Naive thymus-derived CD4-positive, alpha-beta T cell (primary cell): ENCODE measurements at regions not wholly inside any gene's neighbourhood (a gene's known extent, or its start where the extent isn't known, plus 50 kb on each side); places are given as distances from the start of the nearest gene placed in this dataset.

Experiments
- ATAC-seq: fragments of 150-1000 bp; cut with Tn5 transposase; 2 replicates; pipeline ENCODE4 v1.10.0; 2021; ENCODE audit warnings: mild to moderate bottlenecking, moderate library complexity
- CTCF ChIA-PET: fragments of 350-600 bp; sonication (Branson Sonifier 250); formaldehyde crosslinking; loops from one replicate; lab custom pipeline; 2021; ENCODE audit warnings: antibody characterized with exemption; lab: Charles Lee
- POLR2A ChIA-PET: fragments of 350-600 bp; sonication (Branson Sonifier 250); formaldehyde crosslinking; loops from one replicate; lab custom pipeline; 2021; ENCODE audit warnings: antibody characterized with exemption, inconsistent platforms; lab: Charles Lee
- DNase-seq, 9 donors: peaks; one replicate each; pipeline versions ENCODE4 v3.0.0 to v3.0.0-alpha.2; 2020 to 2022; ENCODE audit warnings: mixed read lengths in 1 of 9
- H3K27ac ChIP-seq: one replicate; pipeline ENCODE4 v1.7.0; 2013; ENCODE audit warnings: mild to moderate bottlenecking, low read depth, low read length, moderate library complexity
- H3K27me3 ChIP-seq, 2 donors: one replicate each; pipeline ENCODE4 v1.7.0; 2013; ENCODE audit warnings: low read length in 2 of 2, mild to moderate bottlenecking in 2 of 2, moderate library complexity in 2 of 2; ENCODE audit not compliant: control insufficient read depth in 2 of 2, insufficient read depth in 2 of 2
- H3K36me3 ChIP-seq, 3 experiments: 1 replicate in 2 of 3; 2 replicates in 1 of 3; pipeline ENCODE4 v1.7.0; 2013; ENCODE audit warnings: low read length in 3 of 3, mild to moderate bottlenecking in 3 of 3, moderate library complexity in 1 of 3; ENCODE audit not compliant: insufficient read depth in 3 of 3, control insufficient read depth in 2 of 3
- H3K4me1 ChIP-seq, 2 donors: one replicate each; pipeline ENCODE4 v1.7.0; 2013; ENCODE audit warnings: low read length in 2 of 2, mild to moderate bottlenecking in 2 of 2, moderate library complexity in 1 of 2; ENCODE audit not compliant: control insufficient read depth in 2 of 2, insufficient read depth in 2 of 2
- H3K4me3 ChIP-seq: 2 replicates; pipeline ENCODE4 v1.7.0; 2013; ENCODE audit warnings: mild to moderate bottlenecking, low read length
- H3K9me3 ChIP-seq, 3 experiments: 1 replicate in 2 of 3; 2 replicates in 1 of 3; pipeline ENCODE4 v1.7.0; 2013; ENCODE audit warnings: low read length in 3 of 3; ENCODE audit not compliant: control insufficient read depth in 2 of 3
- H3K27ac Mint-ChIP-seq, 9 donors: one replicate each; pipeline ENCODE4 v1.8.0; 2020 to 2022; ENCODE audit warnings: mixed read lengths in 9 of 9, mild to moderate bottlenecking in 8 of 9, moderate library complexity in 5 of 9, inconsistent platforms in 2 of 9
- H3K27me3 Mint-ChIP-seq, 5 donors: one replicate each; pipeline ENCODE4 v1.8.0; 2021 to 2022; ENCODE audit warnings: mixed read lengths in 5 of 5, mild to moderate bottlenecking in 1 of 5
- H3K36me3 Mint-ChIP-seq, 5 donors: one replicate each; pipeline ENCODE4 v1.8.0; 2020 to 2022; ENCODE audit warnings: mixed read lengths in 5 of 5, mild to moderate bottlenecking in 3 of 5, inconsistent platforms in 1 of 5
- H3K4me1 Mint-ChIP-seq, 7 donors: one replicate each; pipeline ENCODE4 v1.8.0; 2020 to 2022; ENCODE audit warnings: mixed read lengths in 7 of 7, mild to moderate bottlenecking in 3 of 7, inconsistent platforms in 1 of 7
- H3K4me3 Mint-ChIP-seq, 10 donors: one replicate each; pipeline ENCODE4 v1.8.0; 2020 to 2022; ENCODE audit warnings: mild to moderate bottlenecking in 10 of 10, mixed read lengths in 10 of 10, moderate library complexity in 6 of 10, inconsistent platforms in 2 of 10
- H3K9me3 Mint-ChIP-seq, 11 donors: one replicate each; pipeline ENCODE4 v1.8.0; 2020 to 2022; ENCODE audit warnings: mixed read lengths in 11 of 11, mild to moderate bottlenecking in 4 of 11, inconsistent platforms in 1 of 11, moderate library complexity in 1 of 11
- intact Hi-C, 2 donors: fragments of 100-400 bp; cut with micrococcal nuclease; formaldehyde crosslinking; loops; one replicate each; pipeline ENCODE4 v1.15.1; 2023

DNA sequence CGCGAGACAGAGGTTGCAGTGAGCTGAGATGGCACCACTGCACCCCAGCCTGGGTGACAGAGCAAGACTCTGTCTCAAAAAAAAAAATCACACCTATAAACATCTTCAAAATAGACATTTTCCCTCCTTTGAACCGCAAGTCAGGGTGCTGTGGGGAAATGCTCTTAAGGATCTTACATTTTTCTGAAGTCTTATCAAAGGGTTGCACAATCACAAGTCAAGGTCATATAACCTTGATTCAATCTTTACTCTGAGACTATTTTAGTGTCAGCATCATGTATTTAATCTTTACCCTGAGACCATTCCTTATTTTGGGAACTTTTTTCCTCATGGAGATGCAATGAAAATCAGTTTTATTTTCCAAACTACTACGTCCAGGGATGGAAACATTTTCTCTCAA is 62.8 kb upstream of the RANBP3L start:
- Histone ChIP-seq H3K9me3 (no peaks in the 10 kb centered on the region), H3K27me3 (no peaks in the 10 kb centered on the region), H3K27ac (no peak overlapping the region), H3K36me3 (no peaks in the 10 kb centered on the region), H3K4me3 (no peak overlapping the region), H3K4me1 (no peaks in the 10 kb centered on the region)
- H3K36me3 Mint-ChIP-seq = peaks cover 0 to 2% (median 0%) of the 10 kb centered on the region in 5 donors
- peaks cover 0 to 5% (median 0%) of the 10 kb centered on the region in 5 donors for H3K27me3 Mint-ChIP-seq
- no peak for DNase-seq
- ATAC-seq = no peak
- ChIA-PET CTCF (no interaction called here), POLR2A (no interaction called here)
- peaks cover 0 to 2% (median 0%) of the 10 kb centered on the region in 11 donors for H3K9me3 Mint-ChIP-seq
- no peak overlapping the region for H3K4me3 Mint-ChIP-seq
- H3K27ac Mint-ChIP-seq = no peak overlapping the region
- intact Hi-C loops = no loop called here
- peaks cover 0 to 16% (median 0%) of the 10 kb centered on the region in 7 donors for H3K4me1 Mint-ChIP-seq

DNA sequence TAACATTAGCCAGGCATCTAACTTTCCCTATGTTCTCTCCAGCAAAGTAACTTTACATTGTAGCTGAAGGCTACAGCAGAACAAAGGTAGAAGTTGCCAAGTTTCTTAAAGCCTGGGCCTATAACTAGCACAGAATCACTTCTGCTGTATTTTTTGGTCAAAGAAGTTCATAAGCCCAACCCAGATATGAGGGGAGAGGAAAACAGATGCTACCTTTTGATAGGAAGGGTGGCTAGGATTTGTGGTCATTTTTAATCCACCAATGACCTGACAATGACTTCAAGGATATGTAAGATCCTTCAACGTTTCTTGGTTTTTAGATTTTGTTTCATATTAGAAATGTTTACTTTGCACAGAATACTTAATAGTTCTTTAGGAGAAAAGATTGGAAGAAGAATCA is 64.2 kb upstream of the RANBP3L start:
- DNase-seq (no peak), ATAC-seq (no peak)
- H3K27me3 ChIP-seq = no peaks in the 10 kb centered on the region
- H3K9me3 Mint-ChIP-seq = peaks cover 0 to 5% (median 0%) of the 10 kb centered on the region in 11 donors
- no peak overlapping the region for H3K4me3 ChIP-seq
- no peaks in the 10 kb centered on the region for H3K4me1 ChIP-seq
- intact Hi-C loops = no loop called here
- no peaks in the 10 kb centered on the region for H3K36me3 ChIP-seq
- no peak overlapping the region for H3K27ac ChIP-seq
- peaks cover 0 to 2% (median 0%) of the 10 kb centered on the region in 5 donors for H3K36me3 Mint-ChIP-seq
- peaks cover 0 to 7% (median 4%) of the 10 kb centered on the region in 5 donors for H3K27me3 Mint-ChIP-seq
- no peak overlapping the region for H3K4me3 Mint-ChIP-seq
- peaks cover 0 to 6% (median 0%) of the 10 kb centered on the region in 7 donors for H3K4me1 Mint-ChIP-seq
- ChIA-PET CTCF (no interaction called here), POLR2A (no interaction called here)
- H3K27ac Mint-ChIP-seq = no peak overlapping the region
- no peaks in the 10 kb centered on the region for H3K9me3 ChIP-seq

- no peak for ATAC-seq
- H3K9me3 ChIP-seq = no peaks in the 10 kb centered on the region
- ChIA-PET POLR2A (no interaction called here), CTCF (no interaction called here)
- H3K36me3 ChIP-seq = no peaks in the 10 kb centered on the region
- peaks cover 0 to 6% (median 0%) of the 10 kb centered on the region in 7 donors for H3K4me1 Mint-ChIP-seq
- no peak overlapping the region for H3K27ac ChIP-seq
- peaks cover 0 to 5% (median 0%) of the 10 kb centered on the region in 11 donors for H3K9me3 Mint-ChIP-seq
- H3K4me3 ChIP-seq = no peak overlapping the region
- no peak for DNase-seq
- peaks cover 0 to 13% (median 4%) of the 10 kb centered on the region in 5 donors for H3K27me3 Mint-ChIP-seq
- peaks cover 0 to 2% (median 0%) of the 10 kb centered on the region in 5 donors for H3K36me3 Mint-ChIP-seq
- intact Hi-C loops = no loop called here
- H3K27me3 ChIP-seq = no peaks in the 10 kb centered on the region
- no peaks in the 10 kb centered on the region for H3K4me1 ChIP-seq
- H3K4me3 Mint-ChIP-seq = no peak overlapping the region
- H3K27ac Mint-ChIP-seq = no peak overlapping the region
Observed at GRCh38 chr5:36366883-36367282, 65.2 kb upstream of the RANBP3L start.

- peaks cover 0 to 5% (median 0%) of the 10 kb centered on the region in 11 donors for H3K9me3 Mint-ChIP-seq
- Histone ChIP-seq H3K9me3 (no peaks in the 10 kb centered on the region), H3K4me3 (no peak overlapping the region), H3K36me3 (no peaks in the 10 kb centered on the region), H3K27me3 (no peaks in the 10 kb centered on the region), H3K27ac (no peak overlapping the region), H3K4me1 (no peaks in the 10 kb centered on the region)
- POLR2A ChIA-PET = no interaction called here
- peaks cover 0 to 2% (median 0%) of the 10 kb centered on the region in 5 donors for H3K36me3 Mint-ChIP-seq
- peaks cover 0 to 13% (median 4%) of the 10 kb centered on the region in 5 donors for H3K27me3 Mint-ChIP-seq
- DNase-seq (no peak), ATAC-seq (no peak)
- H3K4me3 Mint-ChIP-seq = no peak overlapping the region
- no peak overlapping the region for H3K27ac Mint-ChIP-seq
- H3K4me1 Mint-ChIP-seq = peaks cover 0 to 6% (median 0%) of the 10 kb centered on the region in 7 donors
- CTCF ChIA-PET = no interaction called here
- intact Hi-C loops = no loop called here
Observed at GRCh38 chr5:36367524-36367923, 65.8 kb upstream of the RANBP3L start.

DNA sequence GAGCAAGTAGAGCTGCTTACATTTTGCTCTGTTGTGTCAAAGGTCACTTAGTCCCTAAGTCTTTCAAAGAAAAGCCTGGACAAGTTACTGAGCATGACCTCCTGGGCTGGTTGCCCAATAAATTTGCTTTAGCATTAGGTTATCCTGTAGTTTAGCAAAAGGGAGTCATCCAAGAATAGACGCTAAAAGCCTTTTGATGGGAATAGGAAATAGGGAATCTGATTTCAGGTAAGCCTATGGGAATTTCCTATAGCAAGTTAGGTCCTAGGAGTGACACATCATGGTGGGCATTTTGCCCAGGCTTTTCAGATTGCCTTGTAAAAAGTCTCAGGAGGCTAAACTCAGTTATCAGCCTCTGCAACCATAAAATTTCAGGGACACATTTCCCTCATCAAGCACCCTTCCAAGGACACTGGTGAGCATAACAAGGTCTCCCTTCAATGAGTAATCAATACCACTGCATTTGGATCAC is 67.6 kb upstream of the RANBP3L start:
- no peak for ATAC-seq
- H3K4me3 ChIP-seq = no peak overlapping the region
- CTCF ChIA-PET = no interaction called here
- no peaks in the 10 kb centered on the region for H3K4me1 ChIP-seq
- H3K9me3 Mint-ChIP-seq = peaks cover 0 to 5% (median 0%) of the 10 kb centered on the region in 11 donors
- POLR2A ChIA-PET = no interaction called here
- no peaks in the 10 kb centered on the region for H3K27me3 ChIP-seq
- intact Hi-C loops = no loop called here
- H3K27ac ChIP-seq = no peak overlapping the region
- H3K27ac Mint-ChIP-seq = no peak overlapping the region
- no peak for DNase-seq
- no peaks in the 10 kb centered on the region for H3K9me3 ChIP-seq
- no peaks in the 10 kb centered on the region for H3K36me3 ChIP-seq
- peaks cover 0 to 13% (median 5%) of the 10 kb centered on the region in 5 donors for H3K27me3 Mint-ChIP-seq
- H3K4me1 Mint-ChIP-seq = peaks cover 0 to 6% (median 0%) of the 10 kb centered on the region in 7 donors
- peaks cover 0 to 2% (median 0%) of the 10 kb centered on the region in 5 donors for H3K36me3 Mint-ChIP-seq
- no peak overlapping the region for H3K4me3 Mint-ChIP-seq

DNA sequence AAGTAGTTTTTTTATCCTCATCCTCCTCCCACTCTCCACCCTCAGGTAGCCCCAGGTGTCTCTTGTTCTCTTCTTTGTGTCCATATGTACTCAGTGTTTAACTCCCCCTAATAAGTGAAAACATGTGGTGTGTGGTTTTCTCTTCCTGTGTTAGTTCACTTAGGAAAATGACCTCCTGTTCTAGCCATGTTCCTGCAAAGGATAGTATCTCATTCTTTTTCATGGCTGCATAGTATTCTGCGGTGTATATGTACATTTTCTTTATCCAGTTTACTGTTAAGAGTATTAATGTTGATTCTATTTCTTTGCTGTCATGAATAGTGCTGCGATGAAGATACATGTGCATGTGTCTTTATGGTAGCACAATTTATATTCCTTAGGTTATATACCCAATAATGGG is 68.4 kb upstream of the RANBP3L start:
- Histone ChIP-seq H3K36me3 (no peaks in the 10 kb centered on the region), H3K4me3 (no peak overlapping the region), H3K27me3 (no peaks in the 10 kb centered on the region), H3K27ac (no peak overlapping the region), H3K4me1 (no peaks in the 10 kb centered on the region), H3K9me3 (no peaks in the 10 kb centered on the region)
- DNase-seq (no peak), ATAC-seq (no peak)
- H3K4me1 Mint-ChIP-seq = peaks cover 0 to 5% (median 0%) of the 10 kb centered on the region in 7 donors
- intact Hi-C loops = no loop called here
- ChIA-PET POLR2A (no interaction called here), CTCF (no interaction called here)
- H3K4me3 Mint-ChIP-seq = no peak overlapping the region
- peaks cover 0 to 5% (median 0%) of the 10 kb centered on the region in 11 donors for H3K9me3 Mint-ChIP-seq
- peaks cover 0 to 13% (median 5%) of the 10 kb centered on the region in 5 donors for H3K27me3 Mint-ChIP-seq
- no peaks in the 10 kb centered on the region for H3K36me3 Mint-ChIP-seq
- no peak overlapping the region for H3K27ac Mint-ChIP-seq

GRCh38 chr5:36371366-36371765 is 69.7 kb upstream of the RANBP3L start:
- ChIA-PET CTCF (no interaction called here), POLR2A (no interaction called here)
- no peak overlapping the region for H3K4me3 Mint-ChIP-seq
- H3K27me3 Mint-ChIP-seq = peaks cover 0 to 13% (median 5%) of the 10 kb centered on the region in 5 donors
- Histone ChIP-seq H3K4me3 (no peak overlapping the region), H3K36me3 (no peaks in the 10 kb centered on the region), H3K27me3 (no peaks in the 10 kb centered on the region), H3K9me3 (no peaks in the 10 kb centered on the region), H3K4me1 (no peaks in the 10 kb centered on the region), H3K27ac (no peak overlapping the region)
- H3K4me1 Mint-ChIP-seq = peaks cover 0 to 5% (median 0%) of the 10 kb centered on the region in 7 donors
- H3K36me3 Mint-ChIP-seq = no peaks in the 10 kb centered on the region
- no peak overlapping the region for H3K27ac Mint-ChIP-seq
- H3K9me3 Mint-ChIP-seq = peaks cover 0 to 8% (median 0%) of the 10 kb centered on the region in 11 donors
- intact Hi-C loops = no loop called here
- ATAC-seq (no peak), DNase-seq (no peak)
